C4-2B (cell line): ENCODE measurements at regions not wholly inside any gene's neighbourhood (a gene's known extent, or its start where the extent isn't known, plus 50 kb on each side); places are given as distances from the start of the nearest gene placed in this dataset.

ENCODE experiments used
- ZFX ChIP-seq: fragments of 450-650 bp; IDR thresholded peaks from 2 replicates; pipeline ENCODE4 v1.6.1; 2017
- TF ChIP-seq, protein P1 (sequence below): fragments of 450-650 bp; conservative IDR thresholded peaks from 2 replicates; pipeline ENCODE4 v1.5.1; 2017; ENCODE audit warnings: mild to moderate bottlenecking

DNA sequence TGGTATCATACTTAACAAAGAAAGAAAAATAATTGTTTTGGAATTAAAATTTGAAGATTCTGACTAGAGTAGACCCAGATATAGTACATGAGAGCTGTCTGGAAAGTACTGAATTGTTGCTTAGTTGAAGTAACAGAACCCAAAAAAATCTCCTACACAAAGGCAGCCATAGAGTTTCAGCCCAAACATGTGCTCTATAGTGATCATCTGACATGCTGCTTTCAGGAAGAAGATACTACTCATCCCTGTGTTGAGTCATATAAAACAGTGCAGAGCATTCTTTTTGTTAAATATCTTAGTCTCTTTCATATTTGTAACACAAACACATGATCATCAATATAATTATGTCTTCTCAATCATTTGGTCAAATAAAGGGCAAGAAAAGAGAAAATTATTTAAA is 84.8 kb upstream of the PTPRM start:
- TF ChIP-seq, protein P1, sequence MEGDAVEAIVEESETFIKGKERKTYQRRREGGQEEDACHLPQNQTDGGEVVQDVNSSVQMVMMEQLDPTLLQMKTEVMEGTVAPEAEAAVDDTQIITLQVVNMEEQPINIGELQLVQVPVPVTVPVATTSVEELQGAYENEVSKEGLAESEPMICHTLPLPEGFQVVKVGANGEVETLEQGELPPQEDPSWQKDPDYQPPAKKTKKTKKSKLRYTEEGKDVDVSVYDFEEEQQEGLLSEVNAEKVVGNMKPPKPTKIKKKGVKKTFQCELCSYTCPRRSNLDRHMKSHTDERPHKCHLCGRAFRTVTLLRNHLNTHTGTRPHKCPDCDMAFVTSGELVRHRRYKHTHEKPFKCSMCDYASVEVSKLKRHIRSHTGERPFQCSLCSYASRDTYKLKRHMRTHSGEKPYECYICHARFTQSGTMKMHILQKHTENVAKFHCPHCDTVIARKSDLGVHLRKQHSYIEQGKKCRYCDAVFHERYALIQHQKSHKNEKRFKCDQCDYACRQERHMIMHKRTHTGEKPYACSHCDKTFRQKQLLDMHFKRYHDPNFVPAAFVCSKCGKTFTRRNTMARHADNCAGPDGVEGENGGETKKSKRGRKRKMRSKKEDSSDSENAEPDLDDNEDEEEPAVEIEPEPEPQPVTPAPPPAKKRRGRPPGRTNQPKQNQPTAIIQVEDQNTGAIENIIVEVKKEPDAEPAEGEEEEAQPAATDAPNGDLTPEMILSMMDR = no peak
- no peak for TF ChIP-seq ZFX
